GM23338 (cell line): ENCODE measurements at regions not wholly inside any gene's neighbourhood (a gene's known extent, or its start where the extent isn't known, plus 50 kb on each side); places are given as distances from the start of the nearest gene placed in this dataset.

Source experiments
- ATAC-seq: fragments of 200-7000 bp; cut with Tn5 transposase; 3 replicates; pipeline ENCODE4 v1.9.1; 2020
- DNase-seq: peaks from one replicate; pipeline ENCODE4 v3.0.0-alpha.2; 2015; ENCODE audit warnings: low spot score
- H2AFZ ChIP-seq: fragments of 200-600 bp; sonication (generic); 2 replicates; pipeline ENCODE4 v1.8.0; 2016; ENCODE audit warnings: antibody characterized with exemption, mild to moderate bottlenecking, moderate library complexity
- H3F3A ChIP-seq: fragments of 200-600 bp; sonication (generic); replicated peaks from 2 replicates; pipeline ENCODE4 v1.8.0; 2017; ENCODE audit warnings: antibody characterized with exemption, mixed run types, low read depth
- H3K27ac ChIP-seq: fragments of 200-600 bp; sonication (generic); 2 replicates; pipeline ENCODE4 v1.6.1; 2016; ENCODE audit warnings: low read depth
- H3K27me3 ChIP-seq: fragments of 200-600 bp; sonication (generic); 2 replicates; pipeline ENCODE4 v1.8.0; 2016; ENCODE audit warnings: mild to moderate bottlenecking, mixed run types, moderate library complexity; ENCODE audit not compliant: insufficient read depth
- H3K36me3 ChIP-seq: fragments of 200-600 bp; sonication (generic); 2 replicates; pipeline ENCODE4 v1.8.0; 2016; ENCODE audit warnings: mild to moderate bottlenecking; ENCODE audit not compliant: insufficient read depth
- H3K4me1 ChIP-seq: fragments of 200-600 bp; sonication (generic); 2 replicates; pipeline ENCODE4 v1.8.0; 2016; ENCODE audit warnings: mild to moderate bottlenecking, moderate library complexity; ENCODE audit not compliant: insufficient read depth
- H3K4me2 ChIP-seq: fragments of 200-600 bp; sonication (generic); 2 replicates; pipeline ENCODE4 v1.7.1; 2017; ENCODE audit warnings: mixed run types
- H3K4me3 ChIP-seq: fragments of 200-600 bp; sonication (generic); 2 replicates; pipeline ENCODE4 v1.6.1; 2016; ENCODE audit warnings: mixed run types
- H3K79me2 ChIP-seq: fragments of 200-600 bp; sonication (generic); replicated peaks from 2 replicates; pipeline ENCODE4 v1.8.0; 2017; ENCODE audit warnings: mild to moderate bottlenecking; ENCODE audit not compliant: insufficient read depth
- H3K9me2 ChIP-seq: fragments of 200-600 bp; sonication (generic); 2 replicates; pipeline ENCODE4 v1.8.0; 2017; ENCODE audit not compliant: insufficient read depth
- H4K20me1 ChIP-seq: fragments of 200-600 bp; sonication (generic); replicated peaks from 2 replicates; pipeline ENCODE4 v1.8.0; 2017; ENCODE audit warnings: mild to moderate bottlenecking; ENCODE audit not compliant: insufficient read depth
- H3K27ac Mint-ChIP-seq: 2 replicates; pipeline ENCODE4 v1.8.0; 2020; ENCODE audit warnings: inconsistent platforms, mild to moderate bottlenecking, moderate library complexity, mixed read lengths
- H3K27me3 Mint-ChIP-seq: 3 replicates; pipeline ENCODE4 v1.8.0; 2022; ENCODE audit warnings: low read depth, mild to moderate bottlenecking, moderate library complexity, mixed read lengths, inconsistent platforms; ENCODE audit not compliant: insufficient read depth, poor library complexity
- H3K36me3 Mint-ChIP-seq: 3 replicates; pipeline ENCODE4 v1.8.0; 2021; ENCODE audit warnings: low read depth, mild to moderate bottlenecking, inconsistent platforms, moderate library complexity, mixed read lengths
- H3K4me1 Mint-ChIP-seq: 3 replicates; pipeline ENCODE4 v1.8.0; 2020; ENCODE audit warnings: mild to moderate bottlenecking, inconsistent platforms, mixed read lengths
- H3K4me3 Mint-ChIP-seq: 3 replicates; pipeline ENCODE4 v1.8.0; 2021; ENCODE audit warnings: moderate library complexity, mild to moderate bottlenecking, inconsistent platforms, mixed read lengths
- H3K9me3 Mint-ChIP-seq: 3 replicates; pipeline ENCODE4 v1.8.0; 2020; ENCODE audit warnings: moderate library complexity, mild to moderate bottlenecking, inconsistent platforms, mixed read lengths
- CREB1 ChIP-seq: fragments of 250-450 bp; sonication (Bioruptor Pico); IDR thresholded peaks from 2 replicates; pipeline ENCODE4 v1.5.0; 2020; ENCODE audit warnings: low read depth, mild to moderate bottlenecking, moderate library complexity
- CTCF ChIP-seq, 2 experiments: fragments of 200-600 bp in 1 of 2; sonication (generic) in 1 of 2; conservative IDR thresholded peaks; 2 replicates each; pipeline versions ENCODE4 v1.5.1 to v1.6.1; 2016 to 2017; ENCODE audit warnings: antibody characterized with exemption in 2 of 2, low read depth in 2 of 2, mild to moderate bottlenecking in 2 of 2, moderate library complexity in 1 of 2
- EZH2 ChIP-seq: fragments of 200-600 bp; sonication (generic); IDR thresholded peaks from one replicate; pipeline ENCODE4 v1.8.0; 2017; ENCODE audit warnings: antibody characterized with exemption, mild to moderate bottlenecking, low read depth; ENCODE audit not compliant: unreplicated experiment
- EZH2phosphoT487 ChIP-seq: fragments of 200-600 bp; sonication (generic); IDR thresholded peaks from one replicate; pipeline ENCODE4 v1.8.1; 2018; ENCODE audit warnings: antibody characterized with exemption; ENCODE audit not compliant: unreplicated experiment
- JUNB ChIP-seq: IDR thresholded peaks from one replicate; pipeline ENCODE4 v1.6.1; 2016; ENCODE audit warnings: antibody characterized with exemption; ENCODE audit not compliant: unreplicated experiment
- NANOG ChIP-seq: IDR thresholded peaks from 2 replicates; pipeline ENCODE4 v1.6.1; 2016; ENCODE audit warnings: antibody characterized with exemption, borderline replicate concordance
- POLR2AphosphoS5 ChIP-seq: IDR thresholded peaks from 2 replicates; pipeline ENCODE4 v1.6.1; 2016; ENCODE audit warnings: antibody characterized with exemption, low read depth
- STAT1 ChIP-seq: IDR thresholded peaks from one replicate; pipeline ENCODE4 v1.6.1; 2016; ENCODE audit warnings: antibody characterized with exemption; ENCODE audit not compliant: unreplicated experiment
- ZNF114 ChIP-seq: fragments of 250-450 bp; sonication (Bioruptor Pico); IDR thresholded peaks from 2 replicates; pipeline ENCODE4 v1.5.0; 2020; ENCODE audit warnings: mild to moderate bottlenecking, moderate library complexity
- ZNF331 ChIP-seq: fragments of 250-450 bp; sonication (Bioruptor Pico); IDR thresholded peaks from 2 replicates; pipeline ENCODE4 v1.5.0; 2020; ENCODE audit warnings: low read depth, mild to moderate bottlenecking, moderate library complexity
- TF ChIP-seq, protein P1 (sequence below): IDR thresholded peaks from one replicate; pipeline ENCODE4 v1.6.1; 2018; ENCODE audit warnings: antibody characterized with exemption; ENCODE audit not compliant: unreplicated experiment

DNA sequence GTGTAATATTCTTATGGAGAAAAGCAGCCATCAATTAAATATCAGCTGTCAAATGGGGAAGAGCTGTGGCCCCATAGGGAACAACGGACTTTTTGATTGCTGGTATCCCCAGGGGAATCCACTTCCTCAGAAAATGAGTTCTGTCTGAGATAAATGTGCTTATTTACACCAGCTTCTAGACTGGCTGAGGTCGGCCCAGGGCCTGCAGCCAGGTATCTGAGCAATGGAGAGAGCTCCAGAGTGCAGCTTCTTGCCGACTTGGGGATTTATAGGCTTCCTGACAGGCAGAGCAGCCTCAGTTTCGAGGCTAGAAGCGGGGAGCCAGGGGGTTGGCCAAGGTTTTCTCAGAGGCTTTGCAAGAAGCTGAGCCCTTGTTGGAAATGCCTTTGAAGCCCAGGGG is 67.2 kb downstream of the MCFD2 start:
- TF ChIP-seq ZNF114: no peak
- no peak for TF ChIP-seq POLR2AphosphoS5
- no peak for TF ChIP-seq STAT1
- TF ChIP-seq JUNB: no peak
- TF ChIP-seq, protein P1, sequence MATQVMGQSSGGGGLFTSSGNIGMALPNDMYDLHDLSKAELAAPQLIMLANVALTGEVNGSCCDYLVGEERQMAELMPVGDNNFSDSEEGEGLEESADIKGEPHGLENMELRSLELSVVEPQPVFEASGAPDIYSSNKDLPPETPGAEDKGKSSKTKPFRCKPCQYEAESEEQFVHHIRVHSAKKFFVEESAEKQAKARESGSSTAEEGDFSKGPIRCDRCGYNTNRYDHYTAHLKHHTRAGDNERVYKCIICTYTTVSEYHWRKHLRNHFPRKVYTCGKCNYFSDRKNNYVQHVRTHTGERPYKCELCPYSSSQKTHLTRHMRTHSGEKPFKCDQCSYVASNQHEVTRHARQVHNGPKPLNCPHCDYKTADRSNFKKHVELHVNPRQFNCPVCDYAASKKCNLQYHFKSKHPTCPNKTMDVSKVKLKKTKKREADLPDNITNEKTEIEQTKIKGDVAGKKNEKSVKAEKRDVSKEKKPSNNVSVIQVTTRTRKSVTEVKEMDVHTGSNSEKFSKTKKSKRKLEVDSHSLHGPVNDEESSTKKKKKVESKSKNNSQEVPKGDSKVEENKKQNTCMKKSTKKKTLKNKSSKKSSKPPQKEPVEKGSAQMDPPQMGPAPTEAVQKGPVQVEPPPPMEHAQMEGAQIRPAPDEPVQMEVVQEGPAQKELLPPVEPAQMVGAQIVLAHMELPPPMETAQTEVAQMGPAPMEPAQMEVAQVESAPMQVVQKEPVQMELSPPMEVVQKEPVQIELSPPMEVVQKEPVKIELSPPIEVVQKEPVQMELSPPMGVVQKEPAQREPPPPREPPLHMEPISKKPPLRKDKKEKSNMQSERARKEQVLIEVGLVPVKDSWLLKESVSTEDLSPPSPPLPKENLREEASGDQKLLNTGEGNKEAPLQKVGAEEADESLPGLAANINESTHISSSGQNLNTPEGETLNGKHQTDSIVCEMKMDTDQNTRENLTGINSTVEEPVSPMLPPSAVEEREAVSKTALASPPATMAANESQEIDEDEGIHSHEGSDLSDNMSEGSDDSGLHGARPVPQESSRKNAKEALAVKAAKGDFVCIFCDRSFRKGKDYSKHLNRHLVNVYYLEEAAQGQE: no peak
- no peak for TF ChIP-seq CTCF (conservative IDR thresholded peaks at IDR 0.05; ENCODE audit: low read depth in 2 of 2)
- no peak for TF ChIP-seq CREB1 (CRISPR knock-in tag)
- H3K9me2 ChIP-seq: no peaks in the 10 kb centered on the region
- no peaks in the 10 kb centered on the region for H3K9me3 Mint-ChIP-seq
- no peaks in the 10 kb centered on the region for H3K36me3 ChIP-seq
- H3K4me3 ChIP-seq: no peak overlapping the region
- H3K27me3 Mint-ChIP-seq: peaks cover 8% of the 10 kb centered on the region
- H3F3A ChIP-seq: no peaks in the 10 kb centered on the region
- no peaks in the 10 kb centered on the region for H3K79me2 ChIP-seq
- H3K36me3 Mint-ChIP-seq: no peaks in the 10 kb centered on the region
- no peak overlapping the region for H3K27ac ChIP-seq
- no peak overlapping the region for H3K27ac Mint-ChIP-seq
- DNase-seq (no peak), ATAC-seq (no peak)
- H3K4me2 ChIP-seq: no peak overlapping the region
- peaks cover 2% of the 10 kb centered on the region for H3K4me1 Mint-ChIP-seq
- H3K27me3 ChIP-seq: no peaks in the 10 kb centered on the region
- H3K4me1 ChIP-seq: no peaks in the 10 kb centered on the region
- no peak overlapping the region for H2AFZ ChIP-seq
- H3K4me3 Mint-ChIP-seq: no peak overlapping the region
- no peaks in the 10 kb centered on the region for H4K20me1 ChIP-seq

DNA sequence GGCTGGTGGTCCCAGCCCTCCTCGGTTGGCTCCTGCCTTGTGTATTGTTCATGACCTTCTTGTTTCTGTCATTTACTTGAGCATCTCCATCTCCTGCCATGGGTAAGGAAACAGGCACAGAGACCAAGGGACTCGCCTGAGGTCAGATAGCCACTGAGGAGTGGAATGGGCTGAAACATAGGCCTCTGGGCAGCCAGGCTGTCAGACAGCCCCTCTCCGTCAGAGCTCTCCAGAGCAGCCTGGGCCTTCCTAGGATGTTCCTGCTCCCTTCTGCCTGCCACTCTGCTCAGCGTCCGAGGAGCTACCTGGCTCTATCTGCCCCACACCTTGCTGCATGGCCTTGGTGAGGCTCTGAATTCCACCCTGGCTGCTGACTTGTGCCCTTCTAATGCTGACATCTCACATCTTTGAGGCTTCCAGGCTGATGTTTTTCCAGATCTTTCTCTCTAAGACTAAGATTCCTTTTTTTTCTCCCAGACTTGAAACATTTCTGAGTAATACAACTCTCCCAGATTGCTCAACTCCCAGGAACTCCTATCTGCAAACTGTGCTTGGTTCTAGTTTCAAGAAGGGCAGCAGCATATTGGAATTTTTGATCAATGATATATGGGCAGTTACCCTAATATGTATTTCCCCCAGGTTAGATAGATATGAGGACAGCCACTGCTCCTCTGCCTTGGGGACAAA is 67.7 kb downstream of the MCFD2 start:
- no peak overlapping the region for H2AFZ ChIP-seq
- Mint-ChIP-seq H3K9me3 (no peaks in the 10 kb centered on the region), H3K4me3 (no peak overlapping the region), H3K27me3 (peaks cover 8% of the 10 kb centered on the region), H3K36me3 (no peaks in the 10 kb centered on the region), H3K4me1 (peaks cover 2% of the 10 kb centered on the region), H3K27ac (no peak overlapping the region)
- H3K79me2 ChIP-seq: no peaks in the 10 kb centered on the region
- H3K27me3 ChIP-seq: no peaks in the 10 kb centered on the region
- no peaks in the 10 kb centered on the region for H3K36me3 ChIP-seq
- no peak overlapping the region for H3K4me3 ChIP-seq
- H3K9me2 ChIP-seq: peaks cover 2% of the 10 kb centered on the region; the same call in 1 of the 2 replicates
- H3K27ac ChIP-seq: no peak overlapping the region
- no peaks in the 10 kb centered on the region for H3F3A ChIP-seq
- DNase-seq (no peak), ATAC-seq (no peak; the same call in 2 of the 3 replicates)
- no peak overlapping the region for H3K4me2 ChIP-seq
- no peaks in the 10 kb centered on the region for H3K4me1 ChIP-seq
- no peaks in the 10 kb centered on the region for H4K20me1 ChIP-seq
- TF ChIP-seq CREB1 (CRISPR knock-in tag): no peak
- no peak for TF ChIP-seq ZNF331 (CRISPR knock-in tag)
- no peak for TF ChIP-seq EZH2
- no peak for TF ChIP-seq EZH2phosphoT487
- no peak for TF ChIP-seq STAT1
- no peak for TF ChIP-seq NANOG
- TF ChIP-seq, protein P1: no peak
